ENCODE measurements at regions not wholly inside any gene's neighbourhood (a gene's known extent, or its start where the extent isn't known, plus 50 kb on each side); places are given as distances from the start of the nearest gene placed in this dataset.

DNA sequence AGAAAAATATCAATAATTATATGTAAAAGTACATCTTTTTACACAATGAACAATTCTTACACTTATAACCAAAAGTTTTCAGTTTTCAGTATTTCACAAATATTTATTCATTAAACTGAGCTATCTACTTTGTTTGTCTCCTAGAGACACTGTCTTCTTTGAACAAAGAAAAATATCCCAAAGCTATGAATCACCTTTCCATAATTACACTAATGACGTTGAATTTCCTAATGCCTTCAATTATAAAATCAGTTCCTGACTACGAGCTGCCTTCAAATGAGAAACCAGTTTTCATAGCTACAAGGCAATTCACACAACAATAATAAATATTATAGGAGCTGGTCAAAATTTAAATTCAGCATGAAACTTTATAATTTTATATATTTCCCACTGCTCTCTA is 201.8 kb upstream of the BRINP3 start:
- FAIRE-seq: no peak
- intact Hi-C loops (cut with micrococcal nuclease): no loop called here
- ChIA-PET POLR2A (no interaction called here), CTCF (ENCODE audit: low intra/inter-chr PET ratio) (no interaction called here)
- Histone ChIP-seq H3K79me2 (ENCODE audit: control insufficient read depth, insufficient read depth, low read length) (no peaks in the 10 kb centered on the region), H4K20me1 (replicated peaks; ENCODE audit: control insufficient read depth, insufficient read depth, low read length) (no peaks in the 10 kb centered on the region), H3K4me3 (no peak overlapping the region), H3K9me3 (replicated peaks; ENCODE audit: control insufficient read depth, insufficient read depth, low read depth, low read length) (no peaks in the 10 kb centered on the region; the same call in 1 of the 2 replicates), H3K27ac (ENCODE audit: extremely low read depth, low read depth, low read length) (no peak overlapping the region), H3K27me3 (ENCODE audit: control insufficient read depth in 2 of 2, insufficient read depth in 2 of 2, low read length in 2 of 2) (no peaks in the 10 kb centered on the region), H3K36me3 (ENCODE audit: control insufficient read depth, insufficient read depth, low read length) (no peaks in the 10 kb centered on the region), H2AFZ (ENCODE audit: low read depth, low read length) (no peak overlapping the region), H3K4me1 (replicated peaks in 1 of 2; ENCODE audit: control insufficient read depth in 2 of 2, insufficient read depth in 2 of 2, low read length in 2 of 2) (no peaks in the 10 kb centered on the region), H3K4me2 (ENCODE audit: insufficient read depth, low read length) (no peak overlapping the region), H3K9ac (ENCODE audit: insufficient read depth in 1 of 2, low read depth in 2 of 2, low read length in 2 of 2) (no peak overlapping the region), H3K9me1 (ENCODE audit: control insufficient read depth, insufficient read depth, low read length) (no peaks in the 10 kb centered on the region)
- DNase-seq (ENCODE audit: extremely low read depth in 1 of 4, low spot score in 3 of 4): no peak
- no TSS peak for BruUV-seq (replicated peaks)
- WGBS (ENCODE audit: insufficient coverage, low coverage, missing lambda C conversion rate): 0% methylated on average over 2 of the region's 2 CpGs
- ATAC-seq: no peak
- in situ Hi-C loops (cut with MboI): no loop called here
- TF ChIP-seq, protein P1, sequence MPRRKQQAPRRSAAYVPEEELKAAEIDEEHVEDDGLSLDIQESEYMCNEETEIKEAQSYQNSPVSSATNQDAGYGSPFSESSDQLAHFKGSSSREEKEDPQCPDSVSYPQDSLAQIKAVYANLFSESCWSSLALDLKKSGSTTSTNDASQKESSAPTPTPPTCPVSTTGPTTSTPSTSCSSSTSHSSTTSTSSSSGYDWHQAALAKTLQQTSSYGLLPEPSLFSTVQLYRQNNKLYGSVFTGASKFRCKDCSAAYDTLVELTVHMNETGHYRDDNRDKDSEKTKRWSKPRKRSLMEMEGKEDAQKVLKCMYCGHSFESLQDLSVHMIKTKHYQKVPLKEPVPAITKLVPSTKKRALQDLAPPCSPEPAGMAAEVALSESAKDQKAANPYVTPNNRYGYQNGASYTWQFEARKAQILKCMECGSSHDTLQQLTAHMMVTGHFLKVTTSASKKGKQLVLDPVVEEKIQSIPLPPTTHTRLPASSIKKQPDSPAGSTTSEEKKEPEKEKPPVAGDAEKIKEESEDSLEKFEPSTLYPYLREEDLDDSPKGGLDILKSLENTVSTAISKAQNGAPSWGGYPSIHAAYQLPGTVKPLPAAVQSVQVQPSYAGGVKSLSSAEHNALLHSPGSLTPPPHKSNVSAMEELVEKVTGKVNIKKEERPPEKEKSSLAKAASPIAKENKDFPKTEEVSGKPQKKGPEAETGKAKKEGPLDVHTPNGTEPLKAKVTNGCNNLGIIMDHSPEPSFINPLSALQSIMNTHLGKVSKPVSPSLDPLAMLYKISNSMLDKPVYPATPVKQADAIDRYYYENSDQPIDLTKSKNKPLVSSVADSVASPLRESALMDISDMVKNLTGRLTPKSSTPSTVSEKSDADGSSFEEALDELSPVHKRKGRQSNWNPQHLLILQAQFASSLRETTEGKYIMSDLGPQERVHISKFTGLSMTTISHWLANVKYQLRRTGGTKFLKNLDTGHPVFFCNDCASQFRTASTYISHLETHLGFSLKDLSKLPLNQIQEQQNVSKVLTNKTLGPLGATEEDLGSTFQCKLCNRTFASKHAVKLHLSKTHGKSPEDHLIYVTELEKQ (CRISPR knock-in tag; IDR thresholded peaks at IDR 0.05): no peak
- TF ChIP-seq PHB (CRISPR knock-in tag; IDR thresholded peaks at IDR 0.05): no peak
- TF ChIP-seq RBM17 (IDR thresholded peaks at IDR 0.05; ENCODE audit: borderline replicate concordance, low read depth, low read length): no peak
- TF ChIP-seq E2F6 (IDR thresholded peaks at IDR 0.05; ENCODE audit: borderline replicate concordance in 1 of 2, extremely low read depth in 1 of 2, insufficient read depth in 1 of 2, insufficient read length in 1 of 2, low read depth in 1 of 2, low read length in 1 of 2, poor library complexity in 1 of 2, severe bottlenecking in 1 of 2): no peak
- TF ChIP-seq, protein P2, sequence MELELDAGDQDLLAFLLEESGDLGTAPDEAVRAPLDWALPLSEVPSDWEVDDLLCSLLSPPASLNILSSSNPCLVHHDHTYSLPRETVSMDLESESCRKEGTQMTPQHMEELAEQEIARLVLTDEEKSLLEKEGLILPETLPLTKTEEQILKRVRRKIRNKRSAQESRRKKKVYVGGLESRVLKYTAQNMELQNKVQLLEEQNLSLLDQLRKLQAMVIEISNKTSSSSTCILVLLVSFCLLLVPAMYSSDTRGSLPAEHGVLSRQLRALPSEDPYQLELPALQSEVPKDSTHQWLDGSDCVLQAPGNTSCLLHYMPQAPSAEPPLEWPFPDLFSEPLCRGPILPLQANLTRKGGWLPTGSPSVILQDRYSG (tag; conservative IDR thresholded peaks at IDR 0.05; ENCODE audit: low read depth): no peak
- TF ChIP-seq, protein P3, sequence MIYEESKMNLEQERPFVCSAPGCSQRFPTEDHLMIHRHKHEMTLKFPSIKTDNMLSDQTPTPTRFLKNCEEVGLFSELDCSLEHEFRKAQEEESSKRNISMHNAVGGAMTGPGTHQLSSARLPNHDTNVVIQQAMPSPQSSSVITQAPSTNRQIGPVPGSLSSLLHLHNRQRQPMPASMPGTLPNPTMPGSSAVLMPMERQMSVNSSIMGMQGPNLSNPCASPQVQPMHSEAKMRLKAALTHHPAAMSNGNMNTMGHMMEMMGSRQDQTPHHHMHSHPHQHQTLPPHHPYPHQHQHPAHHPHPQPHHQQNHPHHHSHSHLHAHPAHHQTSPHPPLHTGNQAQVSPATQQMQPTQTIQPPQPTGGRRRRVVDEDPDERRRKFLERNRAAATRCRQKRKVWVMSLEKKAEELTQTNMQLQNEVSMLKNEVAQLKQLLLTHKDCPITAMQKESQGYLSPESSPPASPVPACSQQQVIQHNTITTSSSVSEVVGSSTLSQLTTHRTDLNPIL (CRISPR knock-in tag; IDR thresholded peaks at IDR 0.05): no peak
- no peak for TF ChIP-seq ATF7 (IDR thresholded peaks at IDR 0.05)
- TF ChIP-seq SETDB1 (IDR thresholded peaks at IDR 0.05; ENCODE audit: low read length): no peak
- TF ChIP-seq YBX1 (IDR thresholded peaks at IDR 0.05): no peak
- no peak for TF ChIP-seq HCFC1 (IDR thresholded peaks at IDR 0.05; ENCODE audit: low read depth, low read length)
- TF ChIP-seq MEF2D (tag; conservative IDR thresholded peaks at IDR 0.05; ENCODE audit: low read depth): no peak
- no peak for TF ChIP-seq HMGN3 (IDR thresholded peaks at IDR 0.05; ENCODE audit: borderline replicate concordance, extremely low read depth, insufficient read length, low read depth, low read length)
- no peak for TF ChIP-seq ZNF263 (CRISPR knock-in tag; IDR thresholded peaks at IDR 0.05; ENCODE audit: borderline replicate concordance)
- no peak for TF ChIP-seq MED1 (CRISPR knock-in tag; IDR thresholded peaks at IDR 0.05; ENCODE audit: borderline replicate concordance)
- TF ChIP-seq RBM39 (optimal IDR thresholded peaks at IDR 0.05; ENCODE audit: low read depth, low read length): no peak
